Psoas muscle (tissue), 7 donors: ENCODE measurements at regions not wholly inside any gene's neighbourhood (a gene's known extent, or its start where the extent isn't known, plus 50 kb on each side); places are given as distances from the start of the nearest gene placed in this dataset.

Source experiments
- ATAC-seq, 4 donors: fragments of 200-7000 bp; cut with Tn5 transposase; one replicate each; pipeline ENCODE4 v1.9.1; 2020; ENCODE audit warnings: moderate library complexity in 3 of 4, mild to moderate bottlenecking in 2 of 4
- DNase-seq, 2 donors: peaks; one replicate each; pipeline ENCODE4 v3.0.0-alpha.2; 2020
- H3K27ac ChIP-seq: fragments of 200-600 bp; one replicate; pipeline ENCODE4 v1.8.0; 2022
- H3K27me3 ChIP-seq, 3 donors: fragments of 200-600 bp in 1 of 3; one replicate each; pipeline versions ENCODE4 v1.6.1 to v1.8.0; 2013 to 2022; ENCODE audit warnings: low read length in 2 of 3, mild to moderate bottlenecking in 2 of 3, moderate library complexity in 1 of 3; ENCODE audit not compliant: insufficient read depth in 3 of 3
- H3K36me3 ChIP-seq, 2 donors: fragments of 200-600 bp in 1 of 2; one replicate each; pipeline versions ENCODE4 v1.6.1 to v1.8.0; 2013 to 2022; ENCODE audit warnings: low read depth in 1 of 2, mild to moderate bottlenecking in 1 of 2, moderate library complexity in 1 of 2; ENCODE audit not compliant: insufficient read depth in 1 of 2
- H3K4me1 ChIP-seq: fragments of 200-600 bp; one replicate; pipeline ENCODE4 v1.8.0; 2022
- H3K4me3 ChIP-seq: fragments of 200-600 bp; one replicate; pipeline ENCODE4 v1.8.0; 2022; ENCODE audit warnings: mild to moderate bottlenecking
- H3K9me3 ChIP-seq: fragments of 200-600 bp; one replicate; pipeline ENCODE4 v1.8.0; 2022
- CTCF ChIP-seq: fragments of 200-600 bp; IDR thresholded peaks from one replicate; pipeline ENCODE4 v1.8.0; 2022; ENCODE audit warnings: antibody characterized with exemption
- WGBS, 3 donors: extraction: QIAGEN DNeasy Blood & Tissue Kit; methylation state at CpG; one replicate each; pipeline versions ENCODE4 v1.1.6 to v1.1.7; 2013; 5-methylcytosine and 5-hydroxymethylcytosine counted together
- intact Hi-C, 2 donors: fragments of 100-400 bp; cut with DNase I; formaldehyde crosslinking; loops; one replicate each; pipeline versions ENCODE4 v1.11.0 to v1.14.2; 2022
- donor health status: healthy with polysubstance abuse.
- donor health status: DM: no; HTN: no; CAD: no; lungs with moderate emphysema.
- donor health status: Bipolar disorder and iron deficiency.
- donor health status: healthy.
- donor health status: DM: yes; HTN: yes; CAD: no.
- donor health status: DM: no; HTN: no; CAD: no.
- donor health status: DM: yes; HTN: yes; CAD: no.

DNA sequence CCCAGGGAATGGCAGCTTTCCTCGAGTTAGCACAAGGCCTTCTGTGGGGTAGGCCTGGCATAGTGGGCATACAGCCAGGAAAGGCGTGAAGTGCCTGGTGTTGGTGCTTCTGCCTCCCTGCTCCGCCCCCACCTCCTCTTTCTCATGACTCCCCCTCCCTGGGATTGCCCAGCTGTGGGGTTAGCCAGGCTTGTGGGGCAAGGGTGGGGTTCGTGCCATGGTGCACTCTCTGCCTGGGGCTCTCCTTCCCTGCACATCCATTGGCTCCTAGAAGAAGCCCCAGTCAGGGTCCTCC lies 236.8 kb upstream of the NCAM1 start:
- WGBS, 3 donors = 72 to 84% (median 74%) methylated on average over 4 of the region's 4 CpGs
- Histone ChIP-seq H3K9me3 (no peaks in the 10 kb centered on the region), H3K4me3 (no peak overlapping the region), H3K27ac (no peak overlapping the region), H3K4me1 (no peaks in the 10 kb centered on the region), H3K27me3 (peaks cover 0 to 6% (median 0%) of the 10 kb centered on the region in 3 donors), H3K36me3 (no peaks in the 10 kb centered on the region)
- ATAC-seq = no peak
- intact Hi-C loops = no loop called here
- DNase-seq = no peak
- TF ChIP-seq CTCF = no peak

DNA sequence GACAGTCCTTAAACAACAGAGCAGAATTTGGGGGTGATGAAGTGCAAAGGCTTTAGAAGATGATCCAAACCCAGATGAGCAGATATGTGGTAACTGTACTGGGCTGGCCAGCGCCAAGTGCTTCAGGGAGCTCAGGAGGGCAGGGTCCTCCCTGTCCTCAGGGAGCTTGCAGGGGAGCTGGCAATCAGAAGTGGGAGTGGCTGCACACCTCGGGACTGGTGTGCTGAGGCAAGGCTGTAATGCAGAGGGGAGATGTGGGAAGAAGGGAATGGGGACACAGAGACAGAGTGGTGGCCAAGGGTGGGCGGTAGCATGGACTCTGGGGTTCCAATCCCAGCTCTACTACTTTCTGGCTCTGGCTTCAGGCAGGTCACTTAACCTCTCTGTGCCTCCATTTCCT lies 235.6 kb upstream of the NCAM1 start:
- 72 to 85% (median 85%) methylated on average over 3 of the region's 3 CpGs for WGBS, 3 donors
- no peaks in the 10 kb centered on the region for H3K9me3 ChIP-seq
- intact Hi-C loops = no loop called here
- no peak for TF ChIP-seq CTCF
- H3K4me3 ChIP-seq = no peak overlapping the region
- no peaks in the 10 kb centered on the region for H3K36me3 ChIP-seq
- DNase-seq (no peak), ATAC-seq (no peak)
- no peak overlapping the region for H3K27ac ChIP-seq
- no peaks in the 10 kb centered on the region for H3K4me1 ChIP-seq
- H3K27me3 ChIP-seq = peaks cover 0 to 6% (median 0%) of the 10 kb centered on the region in 3 donors

DNA sequence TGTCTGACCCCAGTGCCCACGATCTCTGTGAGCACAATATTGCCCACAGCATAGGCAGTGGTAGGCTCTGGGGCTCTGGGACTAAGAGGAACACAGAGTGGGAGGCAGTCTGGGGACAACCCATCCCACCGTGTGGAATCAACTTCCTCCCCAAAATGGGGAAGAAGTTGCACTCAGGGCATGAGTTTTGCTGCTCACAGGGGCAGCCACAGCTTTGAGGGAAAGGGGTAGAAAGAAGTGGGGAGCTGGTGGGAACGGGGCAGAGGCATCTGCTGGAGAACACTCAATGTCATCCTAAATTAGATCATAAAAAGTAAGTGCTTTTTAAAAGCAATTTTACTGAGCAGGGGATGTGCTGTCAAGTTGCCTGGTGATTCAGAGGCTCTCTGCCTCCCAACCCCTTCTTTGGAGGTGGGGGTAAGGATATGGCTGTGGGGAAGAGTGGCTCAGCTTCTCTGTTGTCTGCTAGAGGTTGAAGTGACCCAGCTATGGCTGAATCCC lies 233.8 kb upstream of the NCAM1 start:
- ATAC-seq (no peak), DNase-seq (no peak)
- Histone ChIP-seq H3K27me3 (peaks cover 0 to 6% (median 0%) of the 10 kb centered on the region in 3 donors), H3K36me3 (no peaks in the 10 kb centered on the region), H3K4me3 (no peak overlapping the region), H3K9me3 (no peaks in the 10 kb centered on the region), H3K4me1 (no peaks in the 10 kb centered on the region), H3K27ac (no peak overlapping the region)
- no peak for TF ChIP-seq CTCF
- WGBS, 3 donors = 54 to 60% (median 57%) methylated on average over 3 of the region's 3 CpGs
- intact Hi-C loops = no loop called here

- Histone ChIP-seq H3K27ac (no peak overlapping the region), H3K4me1 (no peaks in the 10 kb centered on the region), H3K9me3 (no peaks in the 10 kb centered on the region), H3K4me3 (no peak overlapping the region), H3K27me3 (peaks cover 0 to 6% (median 0%) of the 10 kb centered on the region in 3 donors), H3K36me3 (no peaks in the 10 kb centered on the region)
- TF ChIP-seq CTCF = no peak
- ATAC-seq = no peak
- no peak for DNase-seq
- 86 to 98% (median 95%) methylated on average over 2 of the region's 2 CpGs for WGBS, 3 donors
- intact Hi-C loops = no loop called here
Measured at GRCh38 chr11:112728288-112728687, 232.9 kb upstream of the NCAM1 start.

- Histone ChIP-seq H3K4me1 (no peaks in the 10 kb centered on the region), H3K27me3 (peaks cover 0 to 6% (median 0%) of the 10 kb centered on the region in 3 donors), H3K9me3 (no peaks in the 10 kb centered on the region), H3K36me3 (no peaks in the 10 kb centered on the region), H3K27ac (no peak overlapping the region), H3K4me3 (no peak overlapping the region)
- no peak for ATAC-seq
- TF ChIP-seq CTCF = no peak
- DNase-seq = no peak
- intact Hi-C loops = no loop called here
- WGBS, 3 donors = 84 to 88% (median 86%) methylated on average over 4 of the region's 4 CpGs
Measured at GRCh38 chr11:112728716-112729115, 232.5 kb upstream of the NCAM1 start.
